Cardiac fibroblast (primary cell): ENCODE measurements at regions not wholly inside any gene's neighbourhood (a gene's known extent, or its start where the extent isn't known, plus 50 kb on each side); places are given as distances from the start of the nearest gene placed in this dataset.
"Not testable (repeated sequence)": the region's sequence is repeated elsewhere in the genome, so short reads cannot be mapped to it uniquely, and the experiment has no call there.

Source experiments
- DNase-seq, 2 donors: peaks; one replicate each; pipeline versions ENCODE4 v3.0.0 to v3.0.0-alpha.2; 2010; ENCODE audit warnings: low read depth in 2 of 2
- H3K4me3 ChIP-seq, 2 donors: replicated peaks in 1 of 2; 1 replicate in 1 of 2; 2 replicates in 1 of 2; pipeline ENCODE4 v1.5.1; 2011; ENCODE audit warnings: low read depth in 2 of 2, low read length in 2 of 2, mild to moderate bottlenecking in 2 of 2, moderate library complexity in 1 of 2
- CTCF ChIP-seq: IDR thresholded peaks from one replicate; pipeline ENCODE4 v1.5.1; 2011; ENCODE audit warnings: low read depth, mild to moderate bottlenecking, low read length, inconsistent platforms

DNA sequence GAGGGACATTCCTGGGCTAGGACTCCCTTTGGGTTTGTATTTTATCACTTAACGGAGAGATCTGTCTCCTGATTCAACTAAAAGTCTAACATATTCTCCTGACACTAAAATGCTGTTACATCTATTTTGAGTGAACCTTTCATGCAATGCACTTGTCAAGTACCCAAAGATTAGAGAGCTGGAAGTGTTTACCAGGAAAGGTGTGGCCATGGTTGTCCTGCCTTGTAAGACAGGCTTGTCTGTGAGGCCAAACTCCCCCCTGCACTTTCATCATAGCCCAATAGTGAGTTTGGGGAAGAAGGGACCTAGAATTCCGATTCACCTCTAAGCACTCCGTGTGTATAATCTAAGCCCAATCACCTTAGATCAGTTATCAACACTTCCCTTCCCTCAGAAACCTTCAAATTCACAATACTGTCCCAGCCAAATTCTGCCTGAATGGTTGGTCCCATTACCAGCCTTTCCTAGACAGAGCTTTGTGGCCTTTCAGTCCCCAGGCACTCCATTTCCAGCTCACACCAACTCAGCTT is 162.6 kb upstream of the NAMPT start:
- H3K4me3 ChIP-seq = no peak overlapping the region
- no peak for DNase-seq
- TF ChIP-seq CTCF = no peak

- DNase-seq, H3K4me3 ChIP-seq: not testable (repeated sequence)
These were observed 160.6 kb upstream of the NAMPT start for GRCh38 chr7:106445366-106445765.

DNA sequence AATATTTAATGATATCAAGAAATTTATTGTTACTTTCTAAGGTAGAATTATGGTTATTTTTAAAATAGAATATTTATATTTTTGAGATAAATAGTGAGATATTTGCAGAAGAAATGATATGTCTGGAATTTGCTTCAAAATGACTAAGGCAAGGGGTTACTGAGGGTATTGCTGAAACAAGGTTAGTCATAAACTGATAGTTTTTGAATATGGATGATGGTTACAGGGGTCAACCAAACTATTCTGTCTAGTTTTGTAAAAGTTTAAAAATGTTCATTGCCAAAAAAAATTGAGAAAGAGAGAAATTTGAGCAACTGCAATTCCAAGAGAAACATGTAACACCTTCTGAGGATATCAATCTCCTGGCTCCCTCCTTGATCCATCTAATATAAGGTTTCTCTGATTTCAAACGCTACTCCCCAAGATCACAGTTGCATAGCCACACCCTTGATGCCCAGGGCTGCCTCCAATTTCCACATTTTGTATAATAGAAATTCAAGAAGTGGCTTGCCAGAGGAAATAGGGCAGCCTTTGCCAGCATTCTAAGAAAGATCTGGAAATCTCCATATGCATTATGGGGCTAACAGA is 159.4 kb upstream of the NAMPT start:
- H3K4me3 ChIP-seq = no peak overlapping the region
- no peak for TF ChIP-seq CTCF
- DNase-seq = no peak

- H3K4me3 ChIP-seq = no peak overlapping the region
- no peak for DNase-seq
- TF ChIP-seq CTCF = no peak
These were observed 158.4 kb upstream of the NAMPT start for GRCh38 chr7:106443156-106443555.

DNA sequence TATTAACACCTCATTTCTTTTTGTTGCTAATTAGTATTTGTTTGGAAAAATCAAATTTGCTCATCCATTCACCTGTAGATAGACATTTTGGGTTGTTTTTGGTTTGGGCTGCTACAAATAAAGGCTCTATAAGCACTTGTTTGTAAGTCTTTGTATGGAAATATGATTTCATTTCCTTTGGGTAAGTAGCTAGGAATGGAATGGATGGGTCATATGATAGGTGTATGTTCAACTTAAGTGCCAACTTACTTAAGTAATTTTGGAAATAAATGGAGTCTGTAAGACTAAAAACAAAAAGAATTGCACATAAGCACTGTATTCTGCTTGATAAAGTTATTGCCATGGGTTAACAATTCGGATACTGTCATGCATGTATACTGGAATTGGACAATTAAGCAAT is 157.7 kb upstream of the NAMPT start:
- H3K4me3 ChIP-seq = no peak overlapping the region
- no peak for TF ChIP-seq CTCF
- DNase-seq = peak in 1 of 2 donors; percentile 51

GRCh38 chr7:106441343-106441742 is 156.6 kb upstream of the NAMPT start:
- not testable (repeated sequence) for DNase-seq

GRCh38 chr7:106436933-106437332 is 152.2 kb upstream of the NAMPT start:
- not testable (repeated sequence) for H3K4me3 ChIP-seq, DNase-seq

More at GRCh38 chr7:106441343-106441742, 156.6 kb upstream of the NAMPT start:
- not testable (repeated sequence) for H3K4me3 ChIP-seq

DNA sequence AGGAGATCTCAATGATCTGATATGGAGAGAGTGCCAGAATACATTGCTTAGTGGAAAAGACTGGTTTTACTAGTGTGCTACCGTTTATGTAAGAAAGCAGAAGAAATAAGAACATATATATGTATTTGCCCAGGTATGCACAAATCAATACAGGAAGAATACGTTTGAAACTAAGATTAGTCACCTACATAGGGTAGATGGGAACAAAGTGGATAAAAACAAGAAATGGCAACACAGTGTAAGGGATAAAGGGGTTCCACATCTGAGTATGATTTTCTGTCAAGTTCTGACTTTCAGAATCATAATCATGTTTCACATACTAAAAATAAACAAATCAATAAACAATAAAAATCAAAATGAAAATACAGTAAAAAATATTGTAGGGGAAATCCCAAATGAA is 148.6 kb upstream of the NAMPT start:
- DNase-seq = no peak
- TF ChIP-seq CTCF = no peak
- H3K4me3 ChIP-seq = no peak overlapping the region
